GM10266 (cell line): ENCODE measurements at regions not wholly inside any gene's neighbourhood (a gene's known extent, or its start where the extent isn't known, plus 50 kb on each side); places are given as distances from the start of the nearest gene placed in this dataset.

ENCODE experiments used
- DNase-seq: peaks from one replicate; pipeline ENCODE4 v3.0.0; 2012; ENCODE audit errors: extremely low spot score
- CTCF ChIP-seq: IDR thresholded peaks from 2 replicates; pipeline ENCODE4 v1.5.1; 2012; ENCODE audit warnings: mild to moderate bottlenecking, low read depth; ENCODE audit not compliant: control insufficient read depth, insufficient read depth; ENCODE audit errors: missing control alignments

GRCh38 chr5:135133698-135134515 is 99.9 kb upstream of the PITX1 start:
- TF ChIP-seq CTCF = no peak
- no peak for DNase-seq

- DNase-seq = no peak
- TF ChIP-seq CTCF = no peak
Measured at GRCh38 chr5:135133181-135133580, 99.2 kb upstream of the PITX1 start.

GRCh38 chr5:135131801-135132680 is 98.0 kb upstream of the PITX1 start:
- TF ChIP-seq CTCF = no peak
- DNase-seq = no peak

- DNase-seq = no peak
- TF ChIP-seq CTCF = no peak
Measured at GRCh38 chr5:135130261-135131215, 96.5 kb upstream of the PITX1 start.

GRCh38 chr5:135129307-135129706 is 95.3 kb upstream of the PITX1 start:
- TF ChIP-seq CTCF = no peak
- no peak for DNase-seq

- no peak for TF ChIP-seq CTCF
- DNase-seq = no peak
Measured at GRCh38 chr5:135128361-135128760, 94.3 kb upstream of the PITX1 start.
